ENCODE measurements at regions not wholly inside any gene's neighbourhood (a gene's known extent, or its start where the extent isn't known, plus 50 kb on each side); places are given as distances from the start of the nearest gene placed in this dataset.
"Not testable (repeated sequence)": the region's sequence is repeated elsewhere in the genome, so short reads cannot be mapped to it uniquely, and the experiment has no call there.

- not testable (repeated sequence) for TF ChIP-seq CTCF, POLR2A (IDR thresholded peaks at IDR 0.05)
These were observed 290.3 kb upstream of the CELF2 start for GRCh38 chr10:10727411-10727810.

Data from esophagus squamous epithelium (tissue), 4 donors.